ENCODE measurements at regions not wholly inside any gene's neighbourhood (a gene's known extent, or its start where the extent isn't known, plus 50 kb on each side); places are given as distances from the start of the nearest gene placed in this dataset.

DNA sequence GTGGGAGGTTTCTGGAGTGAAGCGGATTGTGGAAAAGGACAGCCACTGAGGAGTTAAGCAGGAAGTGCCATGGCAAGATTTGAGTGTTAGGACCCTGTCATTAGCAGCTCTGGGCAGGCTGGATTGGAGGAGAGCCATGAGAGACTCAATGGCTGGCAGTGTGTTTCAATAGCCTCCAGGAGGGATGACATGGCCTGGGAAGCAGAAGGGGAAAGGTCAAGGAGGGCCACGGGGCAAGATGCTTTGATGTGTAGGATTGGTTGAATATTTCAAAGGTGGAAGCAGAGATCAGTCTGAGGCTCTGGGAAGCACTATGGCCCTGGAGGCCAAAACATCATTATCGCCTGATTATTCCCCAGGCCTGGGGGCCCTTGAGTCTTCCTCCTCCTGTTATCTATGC, 229.0 kb upstream of the HS6ST1 start:
- TF ChIP-seq EZH2 (IDR thresholded peaks at IDR 0.05; ENCODE audit: low read length) (no peak), CTCF (optimal IDR thresholded peaks at IDR 0.05 in 1 of 3, IDR thresholded peaks at IDR 0.05 in 1 of 3, conservative IDR thresholded peaks at IDR 0.05 in 1 of 3; ENCODE audit: extremely low read depth in 1 of 3, insufficient read depth in 2 of 3, low read length in 3 of 3) (no peak)
